Endodermal cell (in vitro differentiated cells): ENCODE measurements at regions not wholly inside any gene's neighbourhood (a gene's known extent, or its start where the extent isn't known, plus 50 kb on each side); places are given as distances from the start of the nearest gene placed in this dataset.
A peak's percentile ranks its signal among the peaks of the same experiment; 100 is the strongest.

Experiments
- DNase-seq: peaks from one replicate; pipeline ENCODE4 v3.0.0-alpha.2; 2017
- H3K27ac ChIP-seq: 2 replicates; pipeline ENCODE4 v1.5.1; 2013; ENCODE audit warnings: mild to moderate bottlenecking, low read depth, low read length, moderate library complexity
- H3K27me3 ChIP-seq: 2 replicates; pipeline ENCODE4 v1.6.1; 2013; ENCODE audit warnings: mild to moderate bottlenecking, low read length, moderate library complexity; ENCODE audit not compliant: insufficient read depth, control insufficient read depth, poor library complexity, severe bottlenecking
- H3K36me3 ChIP-seq: 2 replicates; pipeline ENCODE4 v1.7.0; 2013; ENCODE audit warnings: mild to moderate bottlenecking, low read length, moderate library complexity; ENCODE audit not compliant: control insufficient read depth, insufficient read depth
- H3K4me1 ChIP-seq: one replicate; pipeline ENCODE4 v1.7.0; 2013; ENCODE audit warnings: low read length; ENCODE audit not compliant: control insufficient read depth, insufficient read depth
- H3K4me3 ChIP-seq: 2 replicates; pipeline ENCODE4 v1.5.1; 2013; ENCODE audit warnings: mild to moderate bottlenecking, low read length, moderate library complexity
- H3K9ac ChIP-seq: 2 replicates; pipeline ENCODE4 v1.6.1; 2013; ENCODE audit warnings: mild to moderate bottlenecking, low read length, moderate library complexity; ENCODE audit not compliant: poor library complexity, severe bottlenecking; ENCODE audit errors: extremely low read depth
- H3K9me3 ChIP-seq: 2 replicates; pipeline ENCODE4 v1.6.1; 2013; ENCODE audit warnings: mild to moderate bottlenecking, low read length, moderate library complexity; ENCODE audit not compliant: control insufficient read depth
- H3K27ac Mint-ChIP-seq: 2 replicates; pipeline ENCODE4 v1.8.0; 2020; ENCODE audit warnings: mixed read lengths
- H3K27me3 Mint-ChIP-seq: 2 replicates; pipeline ENCODE4 v1.8.0; 2021; ENCODE audit warnings: mild to moderate bottlenecking, mixed read lengths; ENCODE audit not compliant: insufficient read depth
- H3K36me3 Mint-ChIP-seq: 2 replicates; pipeline ENCODE4 v1.8.0; 2020; ENCODE audit warnings: low read depth, mixed read lengths
- H3K4me1 Mint-ChIP-seq: 2 replicates; pipeline ENCODE4 v1.8.0; 2020; ENCODE audit warnings: mixed read lengths
- H3K4me3 Mint-ChIP-seq: 2 replicates; pipeline ENCODE4 v1.8.0; 2020; ENCODE audit warnings: mild to moderate bottlenecking, moderate library complexity, mixed read lengths
- H3K9me3 Mint-ChIP-seq: 2 replicates; pipeline ENCODE4 v1.8.0; 2020; ENCODE audit warnings: mild to moderate bottlenecking, mixed read lengths
- CTCF ChIP-seq: fragments of 200-600 bp; sonication (generic); conservative IDR thresholded peaks from 2 replicates; pipeline ENCODE4 v1.5.0; 2021; ENCODE audit warnings: antibody characterized with exemption, mild to moderate bottlenecking
- WGBS, 2 experiments: methylation state at CpG; one replicate each; pipeline versions ENCODE4 v1.1.5 to v1.1.7; 2013; ENCODE audit warnings: missing lambda C conversion rate in 2 of 2, mixed read lengths in 1 of 2; ENCODE audit not compliant: insufficient coverage in 1 of 2, insufficient read length in 1 of 2; 5-methylcytosine and 5-hydroxymethylcytosine counted together

DNA sequence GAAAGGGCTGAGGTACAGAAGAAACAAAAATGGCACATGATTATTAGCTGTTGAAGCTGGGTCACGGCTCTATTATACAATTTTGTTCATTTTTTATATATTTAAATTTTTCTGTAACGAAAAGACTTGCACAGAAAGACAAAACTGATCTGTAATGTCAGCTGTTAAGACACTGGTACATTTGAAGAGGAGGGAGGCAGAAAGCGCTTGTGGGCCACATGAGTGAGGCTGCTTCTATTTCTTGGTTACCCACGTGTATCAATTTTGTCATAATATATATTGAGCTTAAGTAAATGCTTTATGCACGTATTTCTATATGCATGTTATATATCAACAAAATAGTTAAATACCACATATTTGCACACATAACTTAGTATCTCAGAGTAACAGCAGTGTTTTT lies 151.8 kb upstream of the KCNJ18 start:
- Histone ChIP-seq H3K27me3 (no peaks in the 10 kb centered on the region), H3K4me1 (peaks cover 5% of the 10 kb centered on the region), H3K9me3 (peaks cover 37% of the 10 kb centered on the region), H3K36me3 (peaks cover 40% of the 10 kb centered on the region), H3K9ac (no peak overlapping the region), H3K4me3 (peak overlapping the region; percentile 36), H3K27ac (no peak overlapping the region)
- Mint-ChIP-seq H3K36me3 (peaks cover 60% of the 10 kb centered on the region), H3K27me3 (no peaks in the 10 kb centered on the region), H3K4me1 (peaks cover 6% of the 10 kb centered on the region), H3K4me3 (no peak overlapping the region), H3K27ac (no peak overlapping the region), H3K9me3 (peaks cover 26% of the 10 kb centered on the region)
- 97 to 100% methylated on average over 2 to 3 of the region's 5 CpGs for WGBS, 2 experiments
- TF ChIP-seq CTCF, result no peak
- no peak for DNase-seq

DNA sequence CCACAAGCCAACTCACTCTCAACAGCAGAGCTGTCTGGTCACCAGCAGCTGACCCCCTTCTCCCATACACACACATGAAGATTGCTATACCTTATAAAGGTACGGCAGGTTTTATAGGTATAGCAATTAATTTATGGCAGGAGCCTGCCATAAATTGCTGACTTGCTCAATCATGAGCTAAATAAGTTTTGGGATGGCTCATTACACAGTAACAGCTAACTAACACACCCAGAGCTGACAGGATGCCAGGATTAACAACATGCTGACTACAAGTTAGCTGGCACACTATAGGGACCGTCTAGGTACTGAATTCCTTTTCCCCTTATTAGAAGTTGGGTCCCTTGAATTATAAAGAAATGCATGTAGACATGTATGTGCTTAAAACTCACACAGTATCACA lies 150.3 kb upstream of the KCNJ18 start:
- Histone ChIP-seq H3K4me3 (no peak overlapping the region), H3K36me3 (peaks cover 50% of the 10 kb centered on the region), H3K9me3 (peaks cover 32% of the 10 kb centered on the region), H3K9ac (no peak overlapping the region), H3K27ac (no peak overlapping the region), H3K27me3 (no peaks in the 10 kb centered on the region), H3K4me1 (peaks cover 5% of the 10 kb centered on the region)
- Mint-ChIP-seq H3K4me1 (peaks cover 6% of the 10 kb centered on the region), H3K27ac (no peak overlapping the region), H3K4me3 (no peak overlapping the region), H3K27me3 (no peaks in the 10 kb centered on the region), H3K9me3 (peaks cover 21% of the 10 kb centered on the region), H3K36me3 (peaks cover 59% of the 10 kb centered on the region)
- WGBS, 2 experiments, result 100% methylated on average over 2 of the region's 2 CpGs; no CpG with 5 or more reads in 1 of the 2 experiments
- TF ChIP-seq CTCF, result no peak
- no peak for DNase-seq

DNA sequence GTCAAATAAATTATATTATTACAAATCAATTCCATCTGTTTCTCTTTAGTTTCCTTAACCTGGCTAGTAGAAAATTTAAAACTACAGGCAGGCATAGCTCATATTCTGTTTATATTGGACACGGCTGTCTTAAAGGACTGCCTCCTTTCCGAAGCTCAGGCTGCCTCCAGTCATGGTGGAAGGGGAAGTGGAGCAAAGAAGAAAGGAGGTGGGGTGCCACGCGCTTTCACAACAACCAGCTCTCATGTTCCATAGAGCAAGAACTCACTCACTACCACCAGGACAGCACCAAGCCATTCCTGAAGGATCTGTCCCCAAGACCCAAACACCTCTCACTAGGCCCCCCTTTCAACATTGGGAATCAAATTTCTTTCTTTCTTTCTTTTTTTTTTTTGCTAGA lies 149.3 kb upstream of the KCNJ18 start:
- H3K36me3 Mint-ChIP-seq, result peaks cover 54% of the 10 kb centered on the region
- no peak overlapping the region for H3K4me3 ChIP-seq
- no peak for TF ChIP-seq CTCF
- no peak overlapping the region for H3K27ac ChIP-seq
- H3K4me3 Mint-ChIP-seq, result no peak overlapping the region
- H3K27me3 Mint-ChIP-seq, result no peaks in the 10 kb centered on the region
- WGBS, 2 experiments, result 97% methylated on average over 4 of the region's 4 CpGs; no CpG with 5 or more reads in 1 of the 2 experiments
- peaks cover 6% of the 10 kb centered on the region for H3K4me1 Mint-ChIP-seq
- H3K27me3 ChIP-seq, result no peaks in the 10 kb centered on the region
- H3K36me3 ChIP-seq, result peaks cover 56% of the 10 kb centered on the region
- no peak for DNase-seq
- peaks cover 22% of the 10 kb centered on the region for H3K9me3 ChIP-seq
- H3K9me3 Mint-ChIP-seq, result peaks cover 14% of the 10 kb centered on the region
- H3K4me1 ChIP-seq, result peaks cover 5% of the 10 kb centered on the region
- H3K27ac Mint-ChIP-seq, result no peak overlapping the region
- H3K9ac ChIP-seq, result no peak overlapping the region
